ENCODE measurements at regions not wholly inside any gene's neighbourhood (a gene's known extent, or its start where the extent isn't known, plus 50 kb on each side); places are given as distances from the start of the nearest gene placed in this dataset.
"Not testable (repeated sequence)": the region's sequence is repeated elsewhere in the genome, so short reads cannot be mapped to it uniquely, and the experiment has no call there.

DNA sequence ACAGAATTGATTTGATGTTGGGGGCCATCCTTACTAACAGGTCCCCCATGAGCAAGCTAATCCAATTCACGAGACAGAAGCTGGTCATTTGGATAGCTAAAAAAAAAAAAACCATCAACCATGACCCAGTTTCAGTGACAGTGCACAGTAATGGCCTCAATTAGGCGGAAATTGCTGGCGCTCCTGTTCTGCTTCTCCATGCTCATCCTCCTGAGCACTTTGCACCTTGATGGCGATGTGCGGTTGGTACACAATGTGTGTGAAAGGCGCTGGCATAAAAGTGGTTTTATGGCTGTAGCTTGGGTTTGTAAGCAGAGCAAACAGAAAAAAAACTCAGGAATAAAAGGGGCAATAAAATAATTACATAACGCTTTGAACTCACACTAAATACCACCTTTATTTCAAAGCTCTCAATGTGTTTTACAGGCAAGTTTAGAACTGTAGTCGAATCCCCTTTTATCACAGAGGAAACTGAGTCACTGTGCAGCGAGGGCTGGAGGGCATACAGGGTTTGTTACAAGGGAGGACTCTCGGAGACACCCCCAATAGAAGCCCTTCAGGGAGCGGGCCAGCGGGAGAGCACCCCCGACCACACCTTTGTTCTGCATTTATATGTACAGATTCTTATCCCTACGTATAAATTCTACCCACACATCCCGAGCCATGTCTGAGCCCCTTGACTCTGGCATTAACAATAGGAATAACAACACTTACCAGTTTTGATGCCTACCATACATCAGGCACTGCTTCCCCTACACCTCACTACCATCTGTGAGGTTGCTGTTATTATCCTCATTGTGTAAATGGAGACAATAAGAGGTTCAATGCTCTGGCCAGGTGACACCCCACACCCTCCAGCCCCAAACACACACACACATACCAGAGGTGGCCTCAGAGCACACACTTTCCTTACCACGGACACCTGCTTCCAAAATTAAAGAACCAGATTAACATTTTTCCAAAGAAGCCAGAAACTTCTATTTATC lies 213.5 kb upstream of the IRF2BP2 start:
- DNase-seq (ENCODE audit: low read depth in 3 of 3): no peak

DNA sequence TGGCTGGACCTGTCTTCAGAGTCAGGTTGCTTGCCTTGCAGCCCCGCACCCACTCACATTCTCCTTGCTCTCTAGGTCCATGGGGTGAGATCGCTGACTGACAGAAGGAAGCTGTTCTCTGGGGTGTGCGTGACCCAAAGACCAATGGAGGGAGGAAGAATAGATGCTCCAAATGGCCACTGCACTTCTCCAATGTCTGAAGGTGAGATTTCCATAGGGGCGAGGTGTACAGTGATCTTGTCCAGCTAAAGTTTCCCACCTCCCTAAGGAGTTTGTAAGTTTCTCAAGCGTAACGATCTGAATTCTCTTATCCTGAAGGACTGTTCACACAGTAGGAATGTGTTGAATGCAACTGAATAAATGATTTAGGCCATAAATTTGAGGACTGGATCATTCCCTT lies 211.9 kb upstream of the IRF2BP2 start:
- no peak for DNase-seq (ENCODE audit: low read depth in 3 of 3)

DNA sequence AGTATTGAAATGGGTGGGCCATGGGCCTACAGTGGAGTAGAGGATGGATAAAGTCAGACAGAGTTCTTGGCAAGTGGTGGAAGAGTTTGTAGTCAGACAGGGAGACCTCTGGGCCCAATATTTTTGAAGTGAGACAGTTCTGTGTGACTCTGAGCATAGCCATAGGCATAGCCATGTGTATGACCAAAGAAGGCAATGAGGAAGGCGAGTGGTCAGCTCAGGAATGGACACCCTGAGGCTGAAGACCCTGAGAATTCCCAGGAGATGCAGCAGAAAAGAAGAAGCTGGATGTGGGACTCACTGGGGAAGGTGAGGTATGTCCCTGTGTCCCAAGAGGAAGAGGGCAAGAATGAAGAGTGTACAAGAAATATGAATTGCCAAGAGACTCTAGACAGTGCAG lies 210.6 kb upstream of the IRF2BP2 start:
- DNase-seq (ENCODE audit: low read depth in 3 of 3): no peak

DNA sequence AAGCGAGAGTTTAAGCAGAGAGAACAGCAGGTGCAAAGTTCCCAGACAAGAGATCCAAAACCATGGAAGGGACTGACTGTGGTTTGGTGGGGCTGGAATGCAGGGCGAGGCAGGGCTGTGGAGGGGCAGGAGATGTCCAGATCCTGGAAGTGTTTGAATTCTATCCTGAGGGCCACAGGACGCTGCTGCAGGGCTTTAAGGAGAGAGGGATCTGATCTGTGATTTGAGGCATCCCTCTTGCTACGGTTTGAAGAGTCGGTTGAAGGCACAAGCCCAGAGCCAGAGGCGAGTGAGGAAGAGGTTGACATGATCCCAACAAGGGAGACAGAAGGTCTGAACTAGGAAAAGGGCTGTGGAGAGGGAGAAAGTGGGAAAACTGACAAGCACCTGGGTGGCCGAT lies 209.9 kb upstream of the IRF2BP2 start:
- DNase-seq (ENCODE audit: low read depth in 3 of 3): not testable (repeated sequence)

DNA sequence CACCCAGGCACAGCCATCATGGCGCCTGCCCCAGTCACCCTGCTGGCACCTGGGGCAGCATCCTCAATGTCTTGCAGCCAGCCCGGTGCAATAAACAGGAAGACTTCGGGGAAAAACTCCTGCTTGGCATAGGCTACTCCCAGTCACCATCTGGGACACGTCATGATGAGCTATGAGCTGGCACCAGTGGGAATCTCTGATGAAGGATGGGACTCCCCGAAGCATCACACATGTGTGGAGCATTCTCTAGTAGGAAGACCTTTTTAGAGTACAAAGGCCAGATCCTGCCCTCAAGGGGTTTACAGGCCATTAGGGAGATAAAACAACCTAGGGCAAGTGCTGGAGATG lies 208.0 kb upstream of the IRF2BP2 start:
- not testable (repeated sequence) for DNase-seq (ENCODE audit: low read depth in 3 of 3)

DNA sequence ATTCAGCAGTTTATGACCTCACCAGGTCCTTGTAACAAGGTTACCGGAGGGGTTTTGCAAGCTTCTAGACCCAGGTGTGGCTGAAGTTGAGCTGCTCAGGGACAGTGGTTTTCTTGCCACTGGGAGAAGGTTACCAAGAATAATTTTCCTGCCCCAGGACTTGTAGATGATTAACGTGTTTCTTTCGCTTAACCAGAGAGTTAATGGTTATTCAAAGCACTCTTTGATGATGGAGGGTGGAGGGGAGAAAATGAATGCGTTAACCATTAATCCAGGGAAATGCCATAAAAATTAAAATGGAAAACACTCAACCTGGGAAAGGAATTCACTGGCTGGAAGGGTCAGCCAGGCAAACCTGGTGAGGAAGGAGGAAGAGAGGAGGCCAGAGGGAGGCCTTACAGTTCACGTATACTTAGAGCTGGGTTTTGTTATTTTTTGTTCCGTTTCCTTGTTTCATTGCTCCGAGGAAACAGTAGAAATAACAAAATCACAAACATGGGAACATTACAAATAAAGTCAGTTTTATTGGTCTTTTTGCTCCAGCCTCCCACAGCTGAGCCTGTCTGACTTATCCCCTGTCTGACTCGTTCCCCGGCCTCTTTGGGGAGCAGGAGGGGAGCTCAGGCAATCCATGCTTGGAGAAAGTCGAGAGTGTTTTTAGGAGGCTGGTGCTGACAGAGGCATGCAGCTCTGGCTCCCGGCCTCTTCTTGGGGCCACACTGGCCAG lies 207.5 kb upstream of the IRF2BP2 start:
- not testable (repeated sequence) for DNase-seq (ENCODE audit: low read depth in 3 of 3)

DNA sequence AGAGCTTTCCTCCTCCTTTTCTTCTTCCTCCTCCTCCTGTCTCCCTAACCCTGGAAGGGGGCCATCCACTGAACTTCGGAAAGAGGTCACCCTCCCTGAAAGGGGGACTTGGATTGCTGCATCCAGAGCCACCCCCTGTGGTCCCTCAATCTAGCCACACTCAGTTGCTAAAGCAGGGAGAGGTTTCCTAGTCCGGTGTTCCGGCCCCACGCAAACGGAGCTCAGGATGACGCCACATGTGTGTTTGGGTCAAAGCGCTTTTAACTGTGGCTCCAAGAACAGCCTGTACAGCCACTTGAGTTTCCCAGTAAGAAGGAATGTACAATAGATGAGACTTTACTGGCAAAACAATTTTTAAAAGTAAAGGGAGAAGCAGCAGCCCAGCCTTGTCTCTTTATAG lies 206.9 kb upstream of the IRF2BP2 start:
- DNase-seq (ENCODE audit: low read depth in 3 of 3): not testable (repeated sequence)

DNA sequence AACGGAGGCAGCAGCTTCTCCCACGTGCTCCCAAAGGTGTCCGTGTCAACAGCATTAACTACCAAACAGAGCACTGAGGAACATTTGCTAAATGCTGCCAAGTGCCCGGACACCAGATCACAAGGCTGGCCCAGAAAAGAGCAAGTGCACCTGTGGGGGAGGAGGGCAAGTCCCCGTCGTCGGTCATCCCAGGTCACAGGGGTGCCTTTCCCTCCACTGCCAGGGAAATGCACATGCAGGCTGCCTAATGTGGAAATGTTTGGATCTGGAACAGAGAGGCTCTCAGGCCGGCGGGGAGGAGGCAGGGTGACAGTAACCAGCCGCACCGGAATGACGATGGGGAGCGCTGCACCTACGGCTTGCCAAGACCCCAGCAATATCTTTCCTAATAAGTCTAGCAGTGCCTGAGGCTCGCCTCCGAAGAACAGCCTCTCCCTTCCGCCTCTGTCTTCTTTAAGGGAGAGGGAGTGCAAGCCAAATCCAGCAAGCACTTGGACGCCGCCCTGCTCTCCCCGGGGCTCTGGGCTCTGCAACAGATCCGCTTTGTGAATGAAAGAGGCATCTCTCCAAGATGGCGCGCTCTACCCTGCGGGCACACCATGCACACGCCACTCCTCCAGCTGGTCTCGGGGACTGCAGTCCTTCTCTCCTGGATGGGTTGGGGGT lies 206.3 kb upstream of the IRF2BP2 start:
- DNase-seq (ENCODE audit: low read depth in 3 of 3): not testable (repeated sequence)

DNA sequence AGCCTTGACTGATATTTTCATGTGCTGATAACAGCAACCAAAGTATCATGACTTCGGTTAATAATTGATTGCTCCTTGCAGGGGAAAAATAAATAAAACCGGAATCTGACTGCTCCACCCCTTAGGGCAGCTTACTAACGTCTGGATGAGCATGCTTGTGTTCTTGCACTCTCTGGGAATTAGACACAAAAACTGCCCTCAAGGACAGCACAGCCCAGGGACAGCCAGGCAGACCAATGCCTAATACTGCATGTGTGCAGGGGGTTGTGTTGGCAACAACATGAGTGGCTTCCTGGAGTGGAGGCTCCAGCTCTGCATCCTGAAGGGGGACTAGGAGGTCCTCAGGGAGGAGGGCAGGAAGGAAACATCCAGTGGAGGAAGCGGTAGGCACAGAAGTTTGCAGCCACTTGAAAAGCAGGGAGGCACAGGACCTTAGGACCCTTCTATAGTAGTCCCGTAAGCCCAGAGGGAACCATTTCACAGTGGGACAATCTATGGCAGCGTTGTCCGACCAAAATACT lies 205.4 kb upstream of the IRF2BP2 start:
- DNase-seq (ENCODE audit: low read depth in 3 of 3): not testable (repeated sequence)

DNA sequence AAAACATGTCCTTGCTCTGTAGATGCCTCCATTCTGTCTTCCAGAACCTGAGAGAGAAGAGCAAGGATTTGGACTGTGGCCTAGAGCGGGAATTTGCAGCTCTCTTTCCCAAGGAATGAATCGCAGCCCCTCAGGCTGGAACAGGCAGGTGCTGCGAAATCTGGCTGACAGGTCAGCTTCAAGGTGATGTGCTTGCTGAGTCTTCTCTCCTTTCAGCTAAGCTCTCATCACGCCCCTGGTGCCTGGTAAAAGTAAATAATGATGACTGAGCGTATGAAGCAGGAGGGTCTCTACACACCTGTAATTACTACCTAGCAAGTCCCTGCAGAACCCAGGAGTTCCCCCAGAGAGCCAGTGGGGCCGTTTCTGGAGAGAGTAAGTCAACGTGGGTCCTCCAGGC lies 204.3 kb upstream of the IRF2BP2 start:
- DNase-seq (ENCODE audit: low read depth in 3 of 3): not testable (repeated sequence)

DNA sequence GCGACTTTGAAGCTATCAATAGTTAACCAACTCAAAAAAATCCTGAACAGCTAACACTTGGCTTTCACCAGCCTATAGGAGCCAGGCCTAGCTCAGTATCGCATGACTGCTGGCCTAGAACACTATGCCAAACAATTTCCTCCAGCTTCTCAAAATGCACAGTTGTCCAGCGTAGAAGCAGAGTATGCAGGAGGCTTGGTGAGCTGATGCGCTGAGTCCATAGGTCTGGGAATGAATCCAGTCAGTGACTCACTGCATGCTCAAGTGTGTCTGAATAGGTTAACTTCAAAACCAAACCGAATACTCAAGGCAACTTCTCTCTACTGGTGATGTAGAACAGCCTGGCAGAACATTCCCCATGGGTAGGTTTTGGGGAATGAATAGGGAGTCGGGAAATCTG lies 201.8 kb upstream of the IRF2BP2 start:
- not testable (repeated sequence) for DNase-seq (ENCODE audit: low read depth in 3 of 3)

DNA sequence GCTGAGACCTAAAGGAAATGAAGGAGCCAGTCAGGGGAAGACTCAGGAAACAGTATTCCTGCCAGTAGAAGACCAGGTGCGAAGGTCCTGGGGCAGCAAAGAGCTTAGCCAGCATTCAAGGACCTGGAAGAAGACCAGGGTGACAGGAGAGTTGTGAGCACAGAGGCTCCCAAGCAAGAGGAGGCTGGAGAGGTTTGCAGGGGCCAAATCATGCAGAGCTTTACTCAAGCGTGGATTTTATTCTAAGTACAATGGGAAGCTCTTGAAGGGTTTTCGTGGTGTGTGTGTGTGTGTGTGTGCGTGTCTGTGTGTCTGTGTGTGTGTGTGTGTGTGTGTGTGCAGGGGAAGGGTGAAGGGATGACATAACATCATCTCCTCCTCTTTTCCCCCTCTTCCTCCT lies 200.7 kb upstream of the IRF2BP2 start:
- not testable (repeated sequence) for DNase-seq (ENCODE audit: low read depth in 3 of 3)

DNA sequence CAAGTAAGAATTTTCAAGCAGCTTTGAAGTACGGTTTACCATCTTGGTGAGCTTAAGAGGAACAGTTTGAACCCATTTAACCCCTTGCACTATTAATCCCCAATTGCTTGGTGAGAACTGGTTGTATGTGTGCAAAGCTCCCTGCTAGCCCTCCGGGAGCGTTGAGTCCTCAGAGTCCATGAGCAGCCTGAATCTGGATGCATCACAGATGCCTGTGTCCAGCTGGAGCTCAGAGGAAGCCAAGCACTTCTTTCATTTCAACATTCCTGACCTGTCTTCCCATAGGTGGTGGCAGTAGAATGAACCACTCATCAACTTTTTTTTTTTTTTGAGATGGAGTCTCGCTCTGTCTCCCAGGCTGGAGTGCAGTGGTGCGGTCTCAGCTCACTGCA lies 199.9 kb upstream of the IRF2BP2 start:
- not testable (repeated sequence) for DNase-seq (ENCODE audit: low read depth in 3 of 3)

DNA sequence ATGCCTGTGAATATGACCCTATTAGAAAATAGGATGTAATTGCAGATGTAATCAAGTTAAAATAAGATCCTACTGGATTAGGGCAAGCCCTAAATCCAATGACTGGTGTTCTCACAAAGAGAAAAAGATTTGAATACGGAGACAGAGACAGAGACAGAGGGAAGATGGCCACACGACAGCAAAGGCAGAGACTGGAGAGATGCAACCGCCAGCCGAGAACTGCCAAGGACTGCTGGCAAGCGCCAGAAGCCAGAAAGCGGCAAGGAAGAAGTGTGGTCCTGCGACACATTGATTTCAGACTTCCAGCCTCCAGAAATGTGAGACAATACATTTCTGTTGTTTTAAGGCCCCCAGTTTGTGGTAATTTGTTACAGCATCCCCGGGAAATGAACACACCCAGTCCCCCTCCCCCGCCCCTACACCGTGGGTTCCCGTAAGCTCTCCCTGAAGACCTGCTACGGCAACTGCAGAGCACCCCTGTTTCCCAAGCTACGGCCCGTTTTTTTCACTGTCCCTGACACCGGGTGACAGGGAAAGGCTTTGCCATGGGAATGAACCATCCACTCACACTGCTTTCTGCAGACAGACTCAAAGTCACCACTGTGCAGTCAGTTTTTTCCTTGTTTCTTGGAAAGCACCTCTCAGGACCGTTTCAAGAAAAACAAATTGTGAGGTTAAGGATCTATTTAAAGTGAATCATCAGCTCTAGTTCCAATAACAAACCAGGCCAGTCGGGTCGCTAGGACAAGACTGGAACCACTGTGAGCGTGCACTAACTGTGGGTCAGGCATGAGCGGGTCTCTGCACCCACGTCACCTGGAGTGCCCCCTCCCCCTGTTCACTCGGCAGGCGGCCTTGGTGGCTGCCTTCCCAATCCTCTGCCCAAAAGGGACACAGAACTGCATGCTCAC lies 199.2 kb upstream of the IRF2BP2 start:
- not testable (repeated sequence) for DNase-seq (ENCODE audit: low read depth in 3 of 3)

DNA sequence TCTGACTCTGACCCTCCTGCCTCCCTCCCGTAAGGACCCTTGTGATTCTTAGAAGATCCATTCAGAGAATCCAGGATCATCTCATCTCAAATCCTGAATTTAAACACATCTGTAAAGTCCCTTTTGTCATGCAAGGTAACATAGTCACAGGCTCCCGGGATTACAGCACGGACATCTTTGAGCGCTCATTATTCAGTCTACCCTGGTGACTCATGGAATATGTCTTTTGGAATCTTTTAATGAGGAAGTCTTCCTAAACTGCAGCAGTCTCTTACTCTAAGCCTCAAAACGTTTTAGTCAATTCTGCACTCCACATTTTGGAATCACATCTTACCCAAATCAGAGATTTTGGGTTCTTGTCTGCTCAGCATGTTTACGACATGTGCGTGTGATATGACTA lies 198.5 kb upstream of the IRF2BP2 start:
- not testable (repeated sequence) for DNase-seq (ENCODE audit: low read depth in 3 of 3)

DNA sequence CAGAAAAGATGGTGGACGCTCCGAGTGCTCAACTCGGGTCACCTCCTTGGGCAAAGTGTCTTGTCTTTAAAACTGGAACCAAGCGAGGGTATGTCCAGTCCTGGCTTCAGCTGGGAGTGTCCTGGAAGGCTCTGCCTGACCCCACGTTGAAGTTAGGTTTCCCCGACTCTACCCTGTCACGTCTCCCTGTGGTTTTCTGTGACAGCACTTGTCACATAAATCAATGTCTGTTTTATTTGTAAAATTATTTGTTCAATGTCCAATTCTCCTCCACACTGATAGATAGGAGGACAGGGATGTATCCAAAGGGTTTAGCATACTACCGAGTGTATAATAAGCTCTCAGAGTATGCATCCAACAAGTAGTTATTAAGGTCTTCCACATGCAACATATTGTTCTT lies 197.7 kb upstream of the IRF2BP2 start:
- not testable (repeated sequence) for DNase-seq (ENCODE audit: low read depth in 3 of 3)

DNA sequence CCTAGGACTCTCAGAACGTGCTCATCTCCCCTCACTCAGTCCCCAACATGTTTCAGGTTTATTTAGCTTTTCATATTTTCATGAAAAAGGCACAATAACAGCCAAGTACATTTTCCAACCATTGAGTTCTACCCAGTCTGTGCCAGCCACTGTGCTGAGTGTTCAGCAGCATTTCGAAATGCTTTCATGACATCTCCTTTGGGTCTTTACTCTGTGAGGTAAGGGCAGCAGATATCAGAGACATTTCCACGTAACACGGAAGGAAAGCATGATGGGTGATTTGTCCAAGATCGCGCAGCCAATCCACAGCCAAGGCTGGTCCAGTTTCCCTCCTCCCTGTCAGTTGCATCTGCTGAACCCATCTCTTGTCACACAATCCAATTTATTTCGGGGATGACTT lies 192.6 kb upstream of the IRF2BP2 start:
- not testable (repeated sequence) for DNase-seq (ENCODE audit: low read depth in 3 of 3)

DNA sequence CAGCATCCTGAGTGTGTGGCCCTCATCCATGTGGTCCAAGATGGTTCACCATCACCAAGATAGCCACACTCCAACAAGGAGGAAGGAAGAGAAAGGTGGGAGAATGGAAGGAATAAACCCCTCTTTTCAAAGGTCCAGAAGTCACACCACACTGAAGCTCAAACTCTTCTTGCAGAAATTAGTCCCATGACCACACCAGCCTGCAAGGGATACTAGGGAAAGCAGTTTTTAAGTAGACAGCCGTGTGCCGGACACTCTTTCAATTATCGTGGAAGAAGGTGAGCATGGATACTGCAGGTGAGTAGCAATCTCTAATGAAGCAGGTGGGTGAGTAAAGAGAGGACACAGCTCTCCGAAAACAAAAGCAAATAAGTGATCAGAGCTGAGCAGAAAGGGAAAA lies 191.7 kb upstream of the IRF2BP2 start:
- not testable (repeated sequence) for DNase-seq (ENCODE audit: low read depth in 3 of 3)

DNA sequence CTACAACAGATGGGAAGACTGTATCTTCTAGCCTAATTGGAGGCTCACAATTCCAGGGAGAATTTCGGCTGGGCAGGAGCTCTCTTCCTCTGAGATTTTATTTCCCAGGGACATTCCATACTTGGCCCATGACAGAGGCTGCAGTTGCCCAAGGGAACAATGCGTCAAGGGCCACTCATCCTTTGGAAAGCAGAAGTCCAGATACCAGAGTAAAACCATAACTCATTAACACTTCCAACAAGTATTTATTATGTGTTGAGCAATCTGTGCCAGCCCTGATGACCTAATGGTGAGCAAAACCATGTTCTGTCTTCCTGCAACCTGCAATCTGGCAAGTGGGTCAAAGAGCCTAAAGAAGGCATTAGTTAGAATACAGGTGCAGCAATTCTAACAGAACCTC lies 191.2 kb upstream of the IRF2BP2 start:
- not testable (repeated sequence) for DNase-seq (ENCODE audit: low read depth in 3 of 3)

DNA sequence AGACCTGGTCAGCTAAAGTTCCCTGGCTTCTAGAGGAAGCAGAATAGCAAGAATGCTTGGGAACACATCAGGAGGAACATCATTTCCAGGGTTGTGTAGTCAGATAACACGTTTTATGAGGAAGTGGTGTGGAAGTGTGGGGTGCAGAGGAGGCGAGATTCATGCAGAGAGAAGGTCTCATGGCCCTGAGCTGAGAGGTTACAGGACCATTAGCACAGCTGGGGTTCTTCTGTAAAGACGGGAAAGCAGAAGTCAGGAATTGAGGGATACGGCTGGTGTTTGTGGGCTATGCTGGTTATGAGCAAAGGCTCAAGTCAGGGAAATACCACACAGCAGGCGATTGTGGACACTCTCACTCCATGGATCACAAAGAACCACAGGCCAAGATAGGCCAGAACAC lies 190.6 kb upstream of the IRF2BP2 start:
- DNase-seq (ENCODE audit: low read depth in 3 of 3): not testable (repeated sequence)
